Activated effector memory CD4-positive, alpha-beta T cell treated with Interleukin-2 at 50 U/mL for 16 hours (primary cell): ENCODE measurements at regions not wholly inside any gene's neighbourhood (a gene's known extent, or its start where the extent isn't known, plus 50 kb on each side); places are given as distances from the start of the nearest gene placed in this dataset.
"Not testable (repeated sequence)": the region's sequence is repeated elsewhere in the genome, so short reads cannot be mapped to it uniquely, and the experiment has no call there.

Experiments
- DNase-seq: peaks from one replicate; pipeline ENCODE4 v3.0.0-alpha.2; 2020

DNA sequence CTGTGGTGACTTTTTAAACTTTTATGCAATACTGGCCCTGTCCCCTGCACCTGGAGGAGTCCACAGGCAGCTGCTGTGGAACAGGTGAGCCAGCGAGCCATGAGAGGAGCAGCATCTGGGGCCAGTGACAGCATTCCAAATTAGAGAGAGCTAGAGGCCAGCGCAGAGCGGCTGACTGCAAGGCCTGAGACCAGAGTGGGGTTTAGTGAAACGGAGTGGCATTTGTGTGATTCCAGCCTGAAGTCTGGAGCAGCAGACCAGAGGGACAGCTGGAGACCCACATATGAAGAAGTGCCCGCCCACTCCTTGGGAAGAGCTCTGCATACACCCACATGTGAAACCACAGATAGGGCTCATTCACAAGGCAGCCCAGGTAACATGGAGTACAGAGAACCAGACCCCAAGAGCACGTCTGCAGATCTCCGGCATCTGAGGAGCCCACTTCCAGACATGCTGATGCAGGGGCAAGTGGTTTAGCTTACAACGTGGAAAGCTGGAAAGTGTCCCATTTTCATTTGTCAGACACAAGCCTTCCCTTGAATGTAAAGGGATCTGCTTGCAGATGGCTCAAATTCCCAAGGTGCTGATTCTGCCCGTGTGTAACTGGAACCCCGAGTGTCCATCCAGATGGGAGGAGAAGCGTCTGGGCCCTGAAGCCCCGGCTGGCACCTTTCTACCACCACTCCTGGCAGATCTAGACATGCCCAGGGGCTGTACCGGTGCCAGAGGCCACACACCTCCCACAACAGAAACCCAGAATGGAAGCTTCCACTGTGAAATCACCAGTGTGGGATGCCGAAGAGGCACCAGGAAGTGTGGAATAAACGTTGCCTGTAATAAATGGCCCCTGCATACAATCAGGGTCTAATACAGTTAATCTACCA lies 256.0 kb upstream of the TCERG1L start:
- no peak for DNase-seq

DNA sequence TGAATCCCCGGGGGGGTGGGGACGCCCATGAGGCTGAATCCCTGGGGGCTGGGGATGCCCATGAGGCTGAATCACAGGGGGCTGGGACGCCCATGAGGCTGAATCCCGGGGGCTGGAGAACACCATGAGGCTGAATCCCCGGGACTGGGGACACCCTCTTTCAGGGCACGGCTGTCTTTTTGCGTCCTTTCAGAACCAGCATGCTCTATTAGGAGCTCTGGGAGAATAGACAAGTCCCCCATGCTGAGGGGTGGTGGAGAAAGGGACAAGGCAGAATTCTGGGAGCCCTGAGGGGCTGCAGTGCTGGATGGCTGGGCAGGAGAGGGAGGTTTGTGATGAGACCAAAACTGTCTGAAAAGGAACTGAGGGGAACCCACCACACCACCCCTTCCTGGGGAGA lies 257.3 kb upstream of the TCERG1L start:
- no peak for DNase-seq

DNA sequence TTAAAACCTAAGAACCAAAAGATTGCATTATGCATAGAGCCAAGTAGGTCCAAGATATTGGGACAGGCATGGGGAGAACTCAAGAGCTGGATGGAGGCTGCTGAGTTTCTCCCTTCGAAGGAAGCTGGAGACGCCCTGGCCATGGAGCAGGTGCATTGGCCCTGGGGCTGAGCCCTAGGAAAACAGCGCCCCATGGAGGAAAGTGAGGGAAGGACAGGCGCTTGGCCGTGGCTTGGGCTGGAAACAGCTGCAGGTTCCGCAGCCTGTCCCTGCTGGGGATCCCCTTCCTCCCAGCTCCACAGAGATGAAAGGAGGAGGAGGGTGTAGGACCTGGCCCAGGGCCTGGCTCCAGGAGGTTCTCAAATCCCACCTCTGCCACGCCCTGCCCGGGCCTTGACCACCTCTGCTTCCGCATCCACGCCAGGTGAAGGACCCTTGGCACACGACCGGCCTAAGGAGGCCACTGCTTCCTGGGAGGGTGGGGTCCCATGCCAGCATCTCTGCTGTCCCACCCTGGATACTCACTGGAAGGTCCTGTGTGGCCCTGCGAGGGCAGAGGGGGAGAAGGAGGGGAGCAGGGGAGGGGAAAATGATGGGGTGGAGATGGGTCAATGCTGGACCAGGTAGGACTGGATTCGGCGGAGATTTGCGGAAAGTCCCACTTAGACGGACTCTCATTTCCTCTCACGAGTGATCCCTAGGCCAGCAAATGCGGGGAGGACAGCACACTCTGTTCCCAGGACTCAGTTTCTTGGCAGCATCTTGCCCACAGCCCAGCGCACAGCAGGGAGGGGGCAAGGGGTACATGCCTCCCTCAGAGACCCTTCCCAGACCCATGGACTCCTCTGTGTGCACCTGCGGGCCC lies 258.6 kb upstream of the TCERG1L start:
- no peak for DNase-seq

- no peak for DNase-seq
These were observed 259.3 kb upstream of the TCERG1L start for GRCh38 chr10:131570716-131571307.

- DNase-seq = no peak
These were observed 259.8 kb upstream of the TCERG1L start for GRCh38 chr10:131571346-131571745.

DNA sequence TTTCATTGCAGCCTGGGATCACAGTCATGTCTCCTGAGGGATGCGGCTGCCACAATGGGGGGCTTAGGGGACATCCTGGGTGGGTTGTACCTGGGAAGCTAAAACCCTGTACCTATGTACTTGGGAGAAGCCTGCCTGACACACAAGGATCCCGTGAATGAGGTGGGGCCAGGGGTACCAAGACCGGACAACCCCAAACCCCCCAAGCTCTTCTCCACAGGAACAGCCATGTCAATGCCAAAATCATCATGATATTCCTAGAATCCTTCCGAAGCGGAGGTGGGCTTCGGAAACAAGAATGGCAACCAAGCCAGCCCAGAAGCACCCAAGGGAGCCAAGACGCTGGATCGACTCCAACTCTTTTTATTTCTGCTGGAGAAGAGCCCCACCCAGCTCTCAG lies 260.3 kb upstream of the TCERG1L start:
- DNase-seq = no peak

DNA sequence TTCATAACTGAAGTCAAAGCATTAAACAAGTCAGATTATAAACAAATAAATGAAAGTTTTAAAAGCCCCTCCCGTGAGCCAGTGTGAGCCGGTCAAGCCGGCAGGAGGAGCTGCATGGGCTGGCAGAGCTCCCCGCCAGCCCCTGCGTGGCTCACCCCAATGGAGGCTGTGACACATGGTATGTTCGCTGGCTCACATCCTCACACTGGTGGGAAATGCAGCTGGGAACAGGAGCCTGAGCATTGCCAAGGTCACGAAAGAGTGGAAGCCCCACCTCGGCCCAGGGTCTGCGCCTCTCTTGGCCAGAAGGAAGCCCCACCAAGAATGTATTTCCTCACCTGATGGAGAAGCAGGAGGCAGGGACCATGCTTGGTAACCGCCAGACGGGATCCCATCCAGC lies 261.7 kb upstream of the TCERG1L start:
- DNase-seq = no peak

GRCh38 chr10:131573707-131574106 lies 262.2 kb upstream of the TCERG1L start:
- DNase-seq = no peak

- no peak for DNase-seq
These were observed 262.8 kb upstream of the TCERG1L start for GRCh38 chr10:131574363-131574706.

GRCh38 chr10:131574707-131575430 lies 263.3 kb upstream of the TCERG1L start:
- DNase-seq = no peak

DNA sequence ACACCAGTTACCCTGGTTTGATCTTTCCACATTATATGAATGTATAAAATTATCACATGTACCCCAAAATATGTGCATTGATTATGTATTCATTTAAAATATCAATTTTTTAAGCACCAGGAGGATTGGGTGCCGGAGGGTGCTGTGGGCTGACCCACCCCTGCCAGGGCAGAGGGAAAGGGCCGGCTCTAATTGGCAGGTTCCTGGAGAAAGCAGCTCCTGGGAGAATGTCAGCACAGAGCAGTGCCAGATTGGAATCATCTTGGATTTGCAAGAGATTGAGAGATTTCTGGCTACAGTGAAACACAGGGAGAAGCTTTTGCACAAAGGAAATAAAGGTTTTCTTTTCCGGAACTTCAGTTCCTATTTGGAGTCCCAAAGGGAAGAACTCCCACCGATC lies 264.4 kb upstream of the TCERG1L start:
- no peak for DNase-seq

DNA sequence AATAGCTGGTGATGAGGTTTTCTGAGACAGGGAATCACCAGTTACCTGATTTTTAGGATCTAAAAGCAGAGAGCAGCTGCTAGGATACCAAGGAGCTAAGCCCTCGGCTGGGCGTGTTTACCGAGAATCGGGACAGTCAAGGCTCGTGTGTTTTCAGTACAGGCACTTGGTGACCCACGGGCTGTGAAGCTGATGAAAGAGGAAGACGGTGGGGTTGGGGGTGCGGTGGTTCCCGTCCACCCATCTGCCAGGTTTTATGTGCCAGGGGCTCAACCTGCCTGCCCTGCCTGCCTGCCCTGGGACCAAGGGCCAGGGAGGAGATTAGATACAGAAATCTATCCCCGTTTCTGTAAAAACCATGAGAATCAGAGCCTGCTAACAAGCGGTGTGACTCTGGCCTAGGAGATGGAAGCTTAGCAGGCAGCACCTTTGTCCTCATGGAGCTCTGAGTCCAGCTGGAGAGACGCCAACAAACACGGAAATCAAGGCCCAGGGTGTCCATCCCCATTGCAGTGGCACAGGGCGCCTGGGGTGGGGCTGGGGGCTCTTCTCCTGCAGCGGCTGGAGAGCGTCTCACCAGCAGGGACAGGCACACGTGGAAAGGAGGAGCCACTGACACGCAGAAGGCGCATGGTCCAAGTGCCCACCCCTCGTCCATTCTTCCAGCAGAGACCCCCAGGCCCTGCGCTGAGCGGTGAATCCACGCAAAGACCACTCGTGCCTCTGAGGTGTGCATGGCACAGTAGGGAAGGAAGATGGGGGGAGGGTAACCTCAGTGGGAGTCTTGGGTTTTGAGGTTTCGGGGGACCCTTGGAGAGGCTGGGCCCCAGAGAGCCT lies 265.0 kb upstream of the TCERG1L start:
- DNase-seq = no peak

DNA sequence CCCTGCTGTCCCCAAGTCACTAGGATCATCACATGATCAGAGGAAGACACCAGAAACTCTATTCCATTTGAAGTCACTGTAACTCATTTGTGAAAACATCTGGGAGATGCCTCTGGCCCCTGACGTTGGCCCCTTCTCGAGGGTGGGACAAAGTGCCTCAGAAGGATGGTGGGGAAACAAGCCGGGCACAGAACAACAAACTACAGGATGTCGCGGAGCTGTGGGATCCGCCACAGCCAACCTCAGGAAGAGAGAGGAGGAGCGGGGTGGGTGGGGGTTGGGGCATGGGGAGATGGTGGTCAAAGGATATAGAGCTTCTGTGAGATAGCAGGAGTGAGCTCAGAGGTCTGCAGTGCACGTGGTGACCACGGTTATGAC lies 265.6 kb upstream of the TCERG1L start:
- no peak for DNase-seq

DNA sequence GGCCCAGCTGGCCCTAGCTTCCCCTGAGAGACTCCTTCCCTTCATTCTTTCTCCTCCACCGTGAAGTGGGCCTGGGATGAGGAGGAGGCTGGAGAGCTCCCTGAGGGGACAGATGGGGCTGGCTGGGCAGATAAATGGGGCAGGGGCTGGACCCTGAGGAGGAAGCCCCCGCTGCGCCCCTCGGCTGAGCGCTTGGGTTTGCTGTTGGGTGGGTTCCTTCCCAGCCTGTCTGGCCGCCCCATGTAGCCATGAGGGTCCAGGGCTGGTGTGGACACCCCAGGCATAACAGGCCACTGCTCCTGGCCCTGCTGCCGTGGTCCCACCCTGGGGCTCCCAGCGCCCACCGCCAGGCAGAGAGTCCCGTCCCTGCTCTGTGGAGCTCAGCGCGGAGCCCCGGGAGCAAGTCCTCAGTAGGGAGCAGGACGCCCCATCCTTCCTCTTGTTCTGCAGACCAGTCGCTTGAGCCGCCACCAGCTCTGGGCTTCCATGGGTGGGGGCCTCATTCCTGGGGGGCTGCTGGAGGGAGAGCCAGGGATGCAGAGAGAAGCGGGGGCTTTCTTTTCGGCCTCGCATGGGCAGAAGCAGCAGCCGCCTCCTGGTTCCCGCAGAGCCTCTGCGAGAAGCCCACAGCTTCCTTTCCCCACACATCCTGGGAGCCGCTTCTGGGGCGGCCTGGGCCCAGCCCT lies 266.4 kb upstream of the TCERG1L start:
- no peak for DNase-seq

DNA sequence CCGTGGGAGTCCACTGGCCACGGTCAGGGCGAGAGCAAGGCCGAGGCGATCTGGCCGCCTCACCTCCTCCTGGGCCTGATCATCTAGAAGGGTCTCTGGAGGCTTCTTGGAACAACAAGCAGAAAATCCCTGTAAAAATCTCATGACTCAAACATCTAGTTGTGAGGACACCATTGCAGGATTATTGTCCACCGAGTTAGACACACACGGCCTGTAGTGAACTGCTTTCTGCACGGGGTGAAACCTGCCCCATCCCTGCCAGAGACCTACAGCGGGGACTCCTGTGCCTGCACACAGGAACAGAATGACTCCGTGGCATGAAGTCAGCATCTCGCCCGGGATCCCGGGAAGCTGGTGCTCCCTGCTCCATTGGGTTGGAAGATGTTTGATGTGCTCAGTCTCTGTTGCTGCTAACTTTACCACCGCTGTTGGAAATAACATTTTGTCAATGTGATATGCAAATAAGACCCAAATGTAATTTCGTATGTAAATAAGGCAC lies 267.0 kb upstream of the TCERG1L start:
- no peak for DNase-seq

GRCh38 chr10:131579251-131580071 lies 267.9 kb upstream of the TCERG1L start:
- DNase-seq = no peak

DNA sequence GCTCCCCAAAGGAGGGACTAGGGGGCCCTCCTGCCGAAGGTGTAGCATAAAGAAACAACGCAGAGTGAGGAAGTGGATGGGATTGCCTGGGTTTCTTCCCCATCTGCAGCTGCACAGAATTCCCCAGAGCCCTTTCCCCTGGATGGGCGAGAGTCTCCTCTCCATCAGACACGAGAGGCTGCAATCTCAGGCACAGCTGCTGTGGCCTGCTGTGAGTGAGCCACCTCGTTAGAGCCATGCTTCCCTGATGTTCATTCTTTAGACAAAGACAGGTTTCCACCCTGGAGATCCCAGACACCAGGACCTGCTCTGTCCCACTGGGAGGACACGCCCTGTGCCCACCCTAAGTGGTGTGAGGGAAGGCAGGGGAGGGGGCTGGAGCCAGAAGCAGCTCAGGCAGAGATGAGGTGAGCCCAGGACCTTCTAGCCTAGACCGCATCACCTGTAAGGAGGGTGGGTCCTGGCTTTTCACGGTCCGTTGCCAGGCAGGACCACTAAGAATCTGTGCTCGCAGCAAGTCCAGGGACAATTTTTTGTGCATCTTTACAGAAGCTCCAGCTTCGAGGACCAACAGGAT lies 268.6 kb upstream of the TCERG1L start:
- no peak for DNase-seq

- no peak for DNase-seq
These were observed 269.2 kb upstream of the TCERG1L start for GRCh38 chr10:131580674-131581073.

DNA sequence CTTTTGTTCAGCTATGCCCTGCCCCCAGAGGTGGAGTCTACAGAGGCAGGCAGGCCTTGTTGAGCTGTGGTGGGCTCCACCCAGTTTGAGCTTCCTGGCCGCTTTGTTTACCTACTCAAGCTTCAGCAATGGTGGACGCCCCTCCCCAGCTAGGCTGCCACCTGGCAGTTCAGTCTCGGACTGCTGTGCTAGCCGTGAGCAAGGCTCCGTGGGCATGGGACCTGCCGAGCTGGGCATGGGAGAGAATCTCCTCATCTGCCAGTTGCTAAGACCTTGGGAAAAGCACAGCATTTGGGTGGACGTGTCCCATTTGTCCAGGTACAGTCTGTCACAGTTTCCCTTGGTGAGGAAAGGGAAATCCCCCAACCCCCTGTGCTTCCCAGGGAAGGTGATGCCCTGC lies 270.0 kb upstream of the TCERG1L start:
- DNase-seq = not testable (repeated sequence)

GRCh38 chr10:131584287-131584686 lies 272.8 kb upstream of the TCERG1L start:
- no peak for DNase-seq
